ENCODE measurements at regions not wholly inside any gene's neighbourhood (a gene's known extent, or its start where the extent isn't known, plus 50 kb on each side); places are given as distances from the start of the nearest gene placed in this dataset.
"Not testable (repeated sequence)": the region's sequence is repeated elsewhere in the genome, so short reads cannot be mapped to it uniquely, and the experiment has no call there.

GRCh38 chr3:163773136-163773535, 1305.2 kb downstream of the SI start:
- DNase-seq = no peak

GRCh38 chr3:163768048-163768447, 1310.2 kb downstream of the SI start:
- no peak for DNase-seq

- DNase-seq = no peak
Measured at GRCh38 chr3:163766112-163766511, 1312.2 kb downstream of the SI start.

- no peak for DNase-seq
Measured at GRCh38 chr3:163753033-163753432, 1325.3 kb downstream of the SI start.

- DNase-seq = no peak
Measured at GRCh38 chr3:163745204-163745603, 1333.1 kb downstream of the SI start.

- no peak for DNase-seq
Measured at GRCh38 chr3:163735394-163735793, 1342.9 kb downstream of the SI start.

GRCh38 chr3:163730684-163731083, 1347.6 kb downstream of the SI start:
- no peak for DNase-seq

- DNase-seq = no peak
Measured at GRCh38 chr3:163726125-163726524, 1352.2 kb downstream of the SI start.

- no peak for DNase-seq
Measured at GRCh38 chr3:163722405-163722804, 1355.9 kb downstream of the SI start.

GRCh38 chr3:163721596-163721995, 1356.7 kb downstream of the SI start:
- DNase-seq = no peak

GRCh38 chr3:163717377-163717776, 1360.9 kb downstream of the SI start:
- no peak for DNase-seq

GRCh38 chr3:163708428-163708827, 1369.9 kb downstream of the SI start:
- DNase-seq = no peak

GRCh38 chr3:163707659-163708058, 1370.6 kb downstream of the SI start:
- DNase-seq = no peak

- DNase-seq = not testable (repeated sequence)
Measured at GRCh38 chr3:163698221-163698620, 1380.1 kb downstream of the SI start.

GRCh38 chr3:163692494-163692893, 1385.8 kb downstream of the SI start:
- no peak for DNase-seq

- DNase-seq = no peak
Measured at GRCh38 chr3:163684651-163685050, 1393.6 kb downstream of the SI start.

GRCh38 chr3:163672954-163673353, 1405.3 kb downstream of the SI start:
- DNase-seq = no peak

- DNase-seq = no peak
Measured at GRCh38 chr3:163671201-163671600, 1407.1 kb downstream of the SI start.

GRCh38 chr3:163664466-163664865, 1413.8 kb downstream of the SI start:
- DNase-seq = no peak

- DNase-seq = no peak
Measured at GRCh38 chr3:163657088-163657487, 1421.2 kb downstream of the SI start.

GRCh38 chr3:163655021-163655420, 1423.3 kb downstream of the SI start:
- DNase-seq = no peak

- DNase-seq = no peak
Measured at GRCh38 chr3:163644172-163644571, 1434.1 kb downstream of the SI start.

GRCh38 chr3:163632722-163633121, 1445.6 kb downstream of the SI start:
- DNase-seq = no peak

GRCh38 chr3:163626753-163627152, 1451.5 kb downstream of the SI start:
- no peak for DNase-seq

- DNase-seq = no peak
Measured at GRCh38 chr3:163622384-163622783, 1455.9 kb downstream of the SI start.

- DNase-seq = no peak
Measured at GRCh38 chr3:163614886-163615285, 1463.4 kb downstream of the SI start.

Data from activated CD4-positive, alpha-beta T cell treated with anti-CD3 and anti-CD28 coated beads, Interleukin-10, Interleukin-2, amounts not matched to agents 100 ng/mL and 50 ng/mL, durations not matched to agents 16 hours and 8 hours (primary cell).